PC-3 (cell line): ENCODE measurements at regions not wholly inside any gene's neighbourhood (a gene's known extent, or its start where the extent isn't known, plus 50 kb on each side); places are given as distances from the start of the nearest gene placed in this dataset.
A peak's percentile ranks its signal among the peaks of the same experiment; 100 is the strongest.

Source experiments
- ATAC-seq: fragments of 200-7000 bp; cut with Tn5 transposase; 2 replicates; pipeline ENCODE4 v1.9.1; 2020; ENCODE audit warnings: mild to moderate bottlenecking, moderate library complexity
- BruUV-seq: library from RNA; stranded (reverse); fragments of 400-500 nt; replicated peaks from 2 replicates; lab custom pipeline; 2021; lab: Mats Ljungman, UMichigan
- CTCF ChIA-PET: fragments of 300-600 bp; sonication (Branson Sonifier 250); formaldehyde crosslinking; loops from one replicate; lab custom pipeline; 2022; ENCODE audit warnings: antibody characterized with exemption; lab: Charles Lee
- POLR2A ChIA-PET: fragments of 300-600 bp; sonication (Branson Sonifier 250); formaldehyde crosslinking; loops from one replicate; lab custom pipeline; 2022; ENCODE audit warnings: antibody characterized with exemption; ENCODE audit not compliant: unreplicated experiment; lab: Charles Lee
- DNase-seq: peaks from one replicate; pipeline ENCODE4 v3.0.0-alpha.2; 2015
- H2AFZ ChIP-seq: fragments of 300-600 bp; sonication (generic); 2 replicates; pipeline ENCODE4 v1.6.0; 2016; ENCODE audit warnings: antibody characterized with exemption, low read length
- H3F3A ChIP-seq: fragments of 300-600 bp; sonication (generic); one replicate; pipeline ENCODE4 v1.6.0; 2017; ENCODE audit warnings: antibody characterized with exemption, low read length, control low read depth, mild to moderate bottlenecking; ENCODE audit not compliant: unreplicated experiment
- H3K27ac ChIP-seq: fragments of 300-600 bp; sonication (generic); 2 replicates; pipeline ENCODE4 v1.5.1; 2016; ENCODE audit warnings: mild to moderate bottlenecking, low read length
- H3K27me3 ChIP-seq: fragments of 300-600 bp; sonication (generic); 2 replicates; pipeline ENCODE4 v1.6.1; 2016; ENCODE audit warnings: low read length, mixed read lengths
- H3K36me3 ChIP-seq: fragments of 300-600 bp; sonication (generic); 2 replicates; pipeline ENCODE4 v1.6.1; 2016; ENCODE audit warnings: low read depth, mixed run types, low read length, mixed read lengths
- H3K4me1 ChIP-seq: fragments of 300-600 bp; sonication (generic); 2 replicates; pipeline ENCODE4 v1.5.1; 2016; ENCODE audit warnings: low read length; ENCODE audit not compliant: insufficient read depth
- H3K4me2 ChIP-seq: fragments of 300-600 bp; sonication (generic); 2 replicates; pipeline ENCODE4 v1.6.0; 2016; ENCODE audit warnings: low read length
- H3K4me3 ChIP-seq: fragments of 300-600 bp; sonication (generic); 2 replicates; pipeline ENCODE4 v1.5.1; 2016; ENCODE audit warnings: mild to moderate bottlenecking, low read length, mixed read lengths
- H3K79me2 ChIP-seq: fragments of 300-600 bp; sonication (generic); 2 replicates; pipeline ENCODE4 v1.6.1; 2017; ENCODE audit warnings: low read length, mixed read lengths
- H3K9ac ChIP-seq: fragments of 300-600 bp; sonication (generic); 2 replicates; pipeline ENCODE4 v1.6.0; 2016; ENCODE audit warnings: mild to moderate bottlenecking, low read length
- H3K9me2 ChIP-seq: fragments of 300-600 bp; sonication (generic); replicated peaks from 2 replicates; pipeline ENCODE4 v1.6.1; 2016; ENCODE audit warnings: mixed run types, low read length, mixed read lengths
- H3K9me3 ChIP-seq: fragments of 300-600 bp; sonication (generic); 2 replicates; pipeline ENCODE4 v1.6.1; 2016; ENCODE audit warnings: low read length, mixed read lengths
- H4K20me1 ChIP-seq: fragments of 300-600 bp; sonication (generic); 2 replicates; pipeline ENCODE4 v1.6.1; 2016; ENCODE audit warnings: low read length, mixed read lengths
- EZH2 ChIP-seq: fragments of 300-600 bp; sonication (generic); IDR thresholded peaks from one replicate; pipeline ENCODE4 v1.6.1; 2017; ENCODE audit warnings: antibody characterized with exemption, mild to moderate bottlenecking, low read length; ENCODE audit not compliant: unreplicated experiment
- EZH2phosphoT487 ChIP-seq: fragments of 300-600 bp; sonication (generic); IDR thresholded peaks from 2 replicates; pipeline ENCODE4 v1.6.1; 2018; ENCODE audit warnings: mild to moderate bottlenecking, antibody characterized with exemption, low read length, borderline replicate concordance
- intact Hi-C: fragments of 100-400 bp; cut with micrococcal nuclease; formaldehyde crosslinking; loops from 2 replicates; pipeline ENCODE4 v1.9.0; 2023
- TF ChIP-seq, protein P1 (sequence below): fragments of 300-600 bp; sonication (generic); conservative IDR thresholded peaks from 2 replicates; pipeline ENCODE4 v1.5.1; 2017; ENCODE audit warnings: antibody characterized with exemption, low read depth, mild to moderate bottlenecking, low read length

DNA sequence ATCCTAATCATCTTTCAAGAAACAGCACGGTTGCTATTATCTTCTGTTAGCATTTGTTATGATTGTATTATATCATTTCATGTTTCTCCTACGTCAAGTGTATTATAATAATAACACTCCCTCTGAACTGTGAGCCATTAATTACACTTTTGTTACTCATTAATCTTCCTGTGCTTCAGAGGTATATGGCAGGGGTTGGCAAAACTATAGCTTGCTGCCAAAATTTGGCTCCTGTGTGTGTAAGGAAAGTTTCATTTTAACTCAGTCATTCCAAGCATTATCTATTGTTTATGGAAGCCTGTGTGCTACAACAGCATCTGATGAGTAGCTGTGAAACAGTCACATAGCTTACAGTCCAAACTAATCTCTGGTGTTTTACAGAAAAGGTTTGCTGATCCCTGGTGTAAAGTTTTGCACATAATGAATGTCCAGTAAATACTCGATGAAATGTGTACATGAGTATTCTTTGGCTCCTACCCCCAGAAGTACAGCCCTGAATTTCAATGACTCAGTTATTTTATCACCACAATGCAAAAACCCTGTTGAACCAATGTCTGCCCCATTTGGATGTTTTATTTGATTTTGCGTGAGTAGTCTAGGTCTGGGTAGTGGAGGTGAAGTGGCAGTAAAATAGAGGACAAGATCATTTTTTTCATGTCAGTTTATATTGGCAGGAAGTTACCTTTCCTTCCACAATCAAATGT lies 648.2 kb downstream of the MAT2B start:
- ATAC-seq (peak; percentile 68), DNase-seq (peak; percentile 10)
- no peaks in the 10 kb centered on the region for H3K9me2 ChIP-seq
- no peaks in the 10 kb centered on the region for H4K20me1 ChIP-seq
- intact Hi-C loops = no loop called here
- no TSS peak for BruUV-seq
- TF ChIP-seq, protein P1, sequence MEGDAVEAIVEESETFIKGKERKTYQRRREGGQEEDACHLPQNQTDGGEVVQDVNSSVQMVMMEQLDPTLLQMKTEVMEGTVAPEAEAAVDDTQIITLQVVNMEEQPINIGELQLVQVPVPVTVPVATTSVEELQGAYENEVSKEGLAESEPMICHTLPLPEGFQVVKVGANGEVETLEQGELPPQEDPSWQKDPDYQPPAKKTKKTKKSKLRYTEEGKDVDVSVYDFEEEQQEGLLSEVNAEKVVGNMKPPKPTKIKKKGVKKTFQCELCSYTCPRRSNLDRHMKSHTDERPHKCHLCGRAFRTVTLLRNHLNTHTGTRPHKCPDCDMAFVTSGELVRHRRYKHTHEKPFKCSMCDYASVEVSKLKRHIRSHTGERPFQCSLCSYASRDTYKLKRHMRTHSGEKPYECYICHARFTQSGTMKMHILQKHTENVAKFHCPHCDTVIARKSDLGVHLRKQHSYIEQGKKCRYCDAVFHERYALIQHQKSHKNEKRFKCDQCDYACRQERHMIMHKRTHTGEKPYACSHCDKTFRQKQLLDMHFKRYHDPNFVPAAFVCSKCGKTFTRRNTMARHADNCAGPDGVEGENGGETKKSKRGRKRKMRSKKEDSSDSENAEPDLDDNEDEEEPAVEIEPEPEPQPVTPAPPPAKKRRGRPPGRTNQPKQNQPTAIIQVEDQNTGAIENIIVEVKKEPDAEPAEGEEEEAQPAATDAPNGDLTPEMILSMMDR = no peak
- TF ChIP-seq EZH2 (no peak), EZH2phosphoT487 (no peak)
- peaks cover 3% of the 10 kb centered on the region; the same call in 1 of the 2 replicates for H3K9me3 ChIP-seq
- CTCF ChIA-PET = no interaction called here
- H2AFZ ChIP-seq = no peak overlapping the region
- no peak overlapping the region for H3K9ac ChIP-seq
- no peaks in the 10 kb centered on the region for H3K79me2 ChIP-seq
- H3K27ac ChIP-seq = no peak overlapping the region
- H3K4me2 ChIP-seq = no peak overlapping the region
- POLR2A ChIA-PET = no interaction called here
- no peak overlapping the region for H3K4me3 ChIP-seq
- no peaks in the 10 kb centered on the region for H3K36me3 ChIP-seq
- no peaks in the 10 kb centered on the region for H3F3A ChIP-seq
- no peaks in the 10 kb centered on the region for H3K27me3 ChIP-seq
- no peaks in the 10 kb centered on the region for H3K4me1 ChIP-seq

- intact Hi-C loops = no loop called here
- H3K4me2 ChIP-seq = no peak overlapping the region
- no peaks in the 10 kb centered on the region for H3K27me3 ChIP-seq
- no peaks in the 10 kb centered on the region for H3K36me3 ChIP-seq
- H3K4me3 ChIP-seq = no peak overlapping the region
- ChIA-PET CTCF (no interaction called here), POLR2A (interaction anchor here (0.7 kb wide), 1 partner anchor 333 kb away, joined by 3 read pairs; no protein-coding TSS in a partner anchor)
- no peaks in the 10 kb centered on the region for H3K4me1 ChIP-seq
- no peak overlapping the region for H3K27ac ChIP-seq
- H3K9me2 ChIP-seq = no peaks in the 10 kb centered on the region
- H3F3A ChIP-seq = no peaks in the 10 kb centered on the region
- ATAC-seq = no peak
- peaks cover 6% of the 10 kb centered on the region; the same call in 1 of the 2 replicates for H3K9me3 ChIP-seq
- no peak overlapping the region for H2AFZ ChIP-seq
- BruUV-seq = no TSS peak
- DNase-seq = no peak
- H3K9ac ChIP-seq = no peak overlapping the region
- H4K20me1 ChIP-seq = no peaks in the 10 kb centered on the region
- H3K79me2 ChIP-seq = no peaks in the 10 kb centered on the region
- no peak for TF ChIP-seq EZH2
- TF ChIP-seq, protein P1 = no peak
- no peak for TF ChIP-seq EZH2phosphoT487
Measured at GRCh38 chr5:164170814-164171213, 665.4 kb downstream of the MAT2B start.

- no peak overlapping the region for H2AFZ ChIP-seq
- intact Hi-C loops = no loop called here
- H3K79me2 ChIP-seq = no peaks in the 10 kb centered on the region
- no peaks in the 10 kb centered on the region for H3K36me3 ChIP-seq
- TF ChIP-seq EZH2 (no peak), EZH2phosphoT487 (no peak)
- TF ChIP-seq, protein P1 = no peak
- H3K27me3 ChIP-seq = no peaks in the 10 kb centered on the region
- BruUV-seq = no TSS peak
- H4K20me1 ChIP-seq = no peaks in the 10 kb centered on the region
- no peak overlapping the region for H3K27ac ChIP-seq
- H3K4me3 ChIP-seq = no peak overlapping the region
- H3K4me2 ChIP-seq = no peak overlapping the region
- H3F3A ChIP-seq = no peaks in the 10 kb centered on the region
- no peaks in the 10 kb centered on the region for H3K9me2 ChIP-seq
- no peaks in the 10 kb centered on the region for H3K4me1 ChIP-seq
- DNase-seq (peak; percentile 27), ATAC-seq (peak; percentile 27)
- H3K9ac ChIP-seq = no peak overlapping the region
- CTCF ChIA-PET = no interaction called here
- POLR2A ChIA-PET = no interaction called here
- H3K9me3 ChIP-seq = peaks cover 6% of the 10 kb centered on the region; the same call in 1 of the 2 replicates
Measured at GRCh38 chr5:164175083-164175482, 669.7 kb downstream of the MAT2B start.
